ENCODE measurements at regions not wholly inside any gene's neighbourhood (a gene's known extent, or its start where the extent isn't known, plus 50 kb on each side); places are given as distances from the start of the nearest gene placed in this dataset.

DNA sequence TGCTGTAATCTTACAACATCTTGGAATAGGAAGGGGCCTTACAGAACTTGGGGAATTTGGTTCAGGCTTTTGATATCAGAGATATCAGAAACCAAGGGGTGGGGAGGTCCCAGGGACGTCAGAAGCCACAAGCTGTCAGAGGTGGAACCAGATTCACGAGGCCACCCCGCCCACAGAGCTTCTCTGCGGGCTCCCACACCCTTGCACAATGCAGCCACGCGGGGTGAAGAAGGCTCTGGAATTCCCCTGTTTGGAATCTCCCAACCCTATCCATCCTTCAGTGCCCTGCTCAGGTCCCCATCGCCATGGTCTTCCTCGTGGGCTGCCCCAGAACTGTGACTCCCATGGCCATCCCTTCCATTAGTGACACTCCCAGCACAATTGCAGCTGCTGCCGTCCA lies 247.1 kb upstream of the SHH start:
- Histone ChIP-seq H4K20me1 (replicated peaks; ENCODE audit: insufficient read depth) (no peaks in the 10 kb centered on the region), H3K9me2 (ENCODE audit: insufficient read depth) (no peaks in the 10 kb centered on the region), H2AFZ (no peak overlapping the region), H3K27ac (ENCODE audit: low read depth) (no peak overlapping the region), H3K4me1 (ENCODE audit: insufficient read depth) (no peaks in the 10 kb centered on the region), H3F3A (replicated peaks; ENCODE audit: low read depth) (peaks cover 8% of the 10 kb centered on the region), H3K4me2 (no peak overlapping the region), H3K4me3 (no peak overlapping the region), H3K36me3 (ENCODE audit: insufficient read depth) (no peaks in the 10 kb centered on the region), H3K27me3 (ENCODE audit: insufficient read depth) (no peaks in the 10 kb centered on the region), H3K79me2 (replicated peaks; ENCODE audit: insufficient read depth) (no peaks in the 10 kb centered on the region)
- Mint-ChIP-seq H3K36me3 (ENCODE audit: low read depth) (peaks cover 3% of the 10 kb centered on the region; the same call in 2 of the 3 replicates), H3K9me3 (peaks cover 30% of the 10 kb centered on the region), H3K27me3 (ENCODE audit: insufficient read depth, low read depth, poor library complexity) (peaks cover 17% of the 10 kb centered on the region), H3K4me3 (no peak overlapping the region), H3K4me1 (no peaks in the 10 kb centered on the region; the same call in 2 of the 3 replicates), H3K27ac (no peak overlapping the region)
- DNase-seq (ENCODE audit: low spot score) (no peak), ATAC-seq (no peak)
- TF ChIP-seq, protein P1, sequence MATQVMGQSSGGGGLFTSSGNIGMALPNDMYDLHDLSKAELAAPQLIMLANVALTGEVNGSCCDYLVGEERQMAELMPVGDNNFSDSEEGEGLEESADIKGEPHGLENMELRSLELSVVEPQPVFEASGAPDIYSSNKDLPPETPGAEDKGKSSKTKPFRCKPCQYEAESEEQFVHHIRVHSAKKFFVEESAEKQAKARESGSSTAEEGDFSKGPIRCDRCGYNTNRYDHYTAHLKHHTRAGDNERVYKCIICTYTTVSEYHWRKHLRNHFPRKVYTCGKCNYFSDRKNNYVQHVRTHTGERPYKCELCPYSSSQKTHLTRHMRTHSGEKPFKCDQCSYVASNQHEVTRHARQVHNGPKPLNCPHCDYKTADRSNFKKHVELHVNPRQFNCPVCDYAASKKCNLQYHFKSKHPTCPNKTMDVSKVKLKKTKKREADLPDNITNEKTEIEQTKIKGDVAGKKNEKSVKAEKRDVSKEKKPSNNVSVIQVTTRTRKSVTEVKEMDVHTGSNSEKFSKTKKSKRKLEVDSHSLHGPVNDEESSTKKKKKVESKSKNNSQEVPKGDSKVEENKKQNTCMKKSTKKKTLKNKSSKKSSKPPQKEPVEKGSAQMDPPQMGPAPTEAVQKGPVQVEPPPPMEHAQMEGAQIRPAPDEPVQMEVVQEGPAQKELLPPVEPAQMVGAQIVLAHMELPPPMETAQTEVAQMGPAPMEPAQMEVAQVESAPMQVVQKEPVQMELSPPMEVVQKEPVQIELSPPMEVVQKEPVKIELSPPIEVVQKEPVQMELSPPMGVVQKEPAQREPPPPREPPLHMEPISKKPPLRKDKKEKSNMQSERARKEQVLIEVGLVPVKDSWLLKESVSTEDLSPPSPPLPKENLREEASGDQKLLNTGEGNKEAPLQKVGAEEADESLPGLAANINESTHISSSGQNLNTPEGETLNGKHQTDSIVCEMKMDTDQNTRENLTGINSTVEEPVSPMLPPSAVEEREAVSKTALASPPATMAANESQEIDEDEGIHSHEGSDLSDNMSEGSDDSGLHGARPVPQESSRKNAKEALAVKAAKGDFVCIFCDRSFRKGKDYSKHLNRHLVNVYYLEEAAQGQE (IDR thresholded peaks at IDR 0.05; ENCODE audit: unreplicated experiment): no peak
- TF ChIP-seq STAT1 (IDR thresholded peaks at IDR 0.05; ENCODE audit: unreplicated experiment): no peak
- TF ChIP-seq EZH2phosphoT487 (IDR thresholded peaks at IDR 0.05; ENCODE audit: unreplicated experiment): no peak
- no peak for TF ChIP-seq ZNF114 (CRISPR knock-in tag; IDR thresholded peaks at IDR 0.05)
- TF ChIP-seq, protein P2, sequence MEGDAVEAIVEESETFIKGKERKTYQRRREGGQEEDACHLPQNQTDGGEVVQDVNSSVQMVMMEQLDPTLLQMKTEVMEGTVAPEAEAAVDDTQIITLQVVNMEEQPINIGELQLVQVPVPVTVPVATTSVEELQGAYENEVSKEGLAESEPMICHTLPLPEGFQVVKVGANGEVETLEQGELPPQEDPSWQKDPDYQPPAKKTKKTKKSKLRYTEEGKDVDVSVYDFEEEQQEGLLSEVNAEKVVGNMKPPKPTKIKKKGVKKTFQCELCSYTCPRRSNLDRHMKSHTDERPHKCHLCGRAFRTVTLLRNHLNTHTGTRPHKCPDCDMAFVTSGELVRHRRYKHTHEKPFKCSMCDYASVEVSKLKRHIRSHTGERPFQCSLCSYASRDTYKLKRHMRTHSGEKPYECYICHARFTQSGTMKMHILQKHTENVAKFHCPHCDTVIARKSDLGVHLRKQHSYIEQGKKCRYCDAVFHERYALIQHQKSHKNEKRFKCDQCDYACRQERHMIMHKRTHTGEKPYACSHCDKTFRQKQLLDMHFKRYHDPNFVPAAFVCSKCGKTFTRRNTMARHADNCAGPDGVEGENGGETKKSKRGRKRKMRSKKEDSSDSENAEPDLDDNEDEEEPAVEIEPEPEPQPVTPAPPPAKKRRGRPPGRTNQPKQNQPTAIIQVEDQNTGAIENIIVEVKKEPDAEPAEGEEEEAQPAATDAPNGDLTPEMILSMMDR (conservative IDR thresholded peaks at IDR 0.05; ENCODE audit: low read depth in 2 of 2): no peak
- TF ChIP-seq ZNF462 (CRISPR knock-in tag; IDR thresholded peaks at IDR 0.05): no peak
- TF ChIP-seq ZNF331 (CRISPR knock-in tag; IDR thresholded peaks at IDR 0.05; ENCODE audit: low read depth): no peak
- TF ChIP-seq, protein P3, sequence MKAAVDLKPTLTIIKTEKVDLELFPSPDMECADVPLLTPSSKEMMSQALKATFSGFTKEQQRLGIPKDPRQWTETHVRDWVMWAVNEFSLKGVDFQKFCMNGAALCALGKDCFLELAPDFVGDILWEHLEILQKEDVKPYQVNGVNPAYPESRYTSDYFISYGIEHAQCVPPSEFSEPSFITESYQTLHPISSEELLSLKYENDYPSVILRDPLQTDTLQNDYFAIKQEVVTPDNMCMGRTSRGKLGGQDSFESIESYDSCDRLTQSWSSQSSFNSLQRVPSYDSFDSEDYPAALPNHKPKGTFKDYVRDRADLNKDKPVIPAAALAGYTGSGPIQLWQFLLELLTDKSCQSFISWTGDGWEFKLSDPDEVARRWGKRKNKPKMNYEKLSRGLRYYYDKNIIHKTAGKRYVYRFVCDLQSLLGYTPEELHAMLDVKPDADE (IDR thresholded peaks at IDR 0.05): no peak
- TF ChIP-seq EZH2 (IDR thresholded peaks at IDR 0.05; ENCODE audit: low read depth, unreplicated experiment): no peak
- TF ChIP-seq CREB1 (CRISPR knock-in tag; IDR thresholded peaks at IDR 0.05; ENCODE audit: low read depth): no peak
- TF ChIP-seq JUNB (IDR thresholded peaks at IDR 0.05; ENCODE audit: unreplicated experiment): no peak
- TF ChIP-seq POLR2AphosphoS5 (IDR thresholded peaks at IDR 0.05; ENCODE audit: low read depth): no peak
- TF ChIP-seq NANOG (IDR thresholded peaks at IDR 0.05; ENCODE audit: borderline replicate concordance): no peak

Measured in GM23338 (cell line).